ENCODE measurements at regions not wholly inside any gene's neighbourhood (a gene's known extent, or its start where the extent isn't known, plus 50 kb on each side); places are given as distances from the start of the nearest gene placed in this dataset.

- Histone ChIP-seq H3K27me3 (ENCODE audit: insufficient read depth, low read length) (peaks cover 4% of the 10 kb centered on the region; the same call in 1 of the 2 replicates), H3K4me1 (ENCODE audit: control insufficient read depth in 1 of 2, insufficient read depth in 2 of 2, low read length in 2 of 2) (no peaks in the 10 kb centered on the region), H3K9ac (ENCODE audit: low read length) (no peak overlapping the region), H3K9me3 (ENCODE audit: control insufficient read depth in 1 of 2, insufficient read depth in 1 of 2, low read depth in 1 of 2, low read length in 2 of 2) (no peaks in the 10 kb centered on the region), H2AFZ (ENCODE audit: low read depth, low read length, poor library complexity, severe bottlenecking) (no peak overlapping the region), H3K9me2 (ENCODE audit: insufficient read depth) (no peaks in the 10 kb centered on the region), H4K20me1 (ENCODE audit: insufficient read depth) (no peaks in the 10 kb centered on the region), H3K4me2 (ENCODE audit: low read length) (no peak overlapping the region), H3K36me3 (ENCODE audit: control insufficient read depth in 1 of 2, insufficient read depth in 2 of 2, low read length in 2 of 2) (no peaks in the 10 kb centered on the region), H3K79me2 (ENCODE audit: insufficient read depth, low read length) (no peaks in the 10 kb centered on the region), H3K27ac (ENCODE audit: low read depth, low read length) (no peak overlapping the region), H3K4me3 (replicated peaks in 1 of 2; ENCODE audit: low read depth in 1 of 2, low read length in 2 of 2) (no peak overlapping the region)
- TF ChIP-seq ZNF274 (IDR thresholded peaks at IDR 0.05; ENCODE audit: low read depth, low read length) (no peak), SP1 (IDR thresholded peaks at IDR 0.05; ENCODE audit: low read depth) (no peak), EGR1 (IDR thresholded peaks at IDR 0.05; ENCODE audit: low read depth) (no peak), POLR2AphosphoS5 (IDR thresholded peaks at IDR 0.05; ENCODE audit: low read depth, low read length) (no peak), ATF3 (IDR thresholded peaks at IDR 0.05) (no peak), ZBTB33 (IDR thresholded peaks at IDR 0.05; ENCODE audit: extremely low read depth, insufficient replicate concordance, low read length) (no peak), SIN3A (IDR thresholded peaks at IDR 0.05; ENCODE audit: low read depth) (no peak), EZH2phosphoT487 (IDR thresholded peaks at IDR 0.05; ENCODE audit: borderline replicate concordance) (no peak), CBX3 (IDR thresholded peaks at IDR 0.05; ENCODE audit: low read depth) (no peak), POLR2A (IDR thresholded peaks at IDR 0.05; ENCODE audit: borderline replicate concordance, extremely low read depth, insufficient read depth, insufficient read length) (no peak), CEBPB (IDR thresholded peaks at IDR 0.05; ENCODE audit: low read depth) (no peak), YY1 (IDR thresholded peaks at IDR 0.05; ENCODE audit: extremely low read depth, insufficient replicate concordance, low read depth, low read length) (no peak), RAD21 (IDR thresholded peaks at IDR 0.05; ENCODE audit: low read depth) (no peak), REST (IDR thresholded peaks at IDR 0.05; ENCODE audit: low read depth) (no peak)
- TF ChIP-seq, protein P1, sequence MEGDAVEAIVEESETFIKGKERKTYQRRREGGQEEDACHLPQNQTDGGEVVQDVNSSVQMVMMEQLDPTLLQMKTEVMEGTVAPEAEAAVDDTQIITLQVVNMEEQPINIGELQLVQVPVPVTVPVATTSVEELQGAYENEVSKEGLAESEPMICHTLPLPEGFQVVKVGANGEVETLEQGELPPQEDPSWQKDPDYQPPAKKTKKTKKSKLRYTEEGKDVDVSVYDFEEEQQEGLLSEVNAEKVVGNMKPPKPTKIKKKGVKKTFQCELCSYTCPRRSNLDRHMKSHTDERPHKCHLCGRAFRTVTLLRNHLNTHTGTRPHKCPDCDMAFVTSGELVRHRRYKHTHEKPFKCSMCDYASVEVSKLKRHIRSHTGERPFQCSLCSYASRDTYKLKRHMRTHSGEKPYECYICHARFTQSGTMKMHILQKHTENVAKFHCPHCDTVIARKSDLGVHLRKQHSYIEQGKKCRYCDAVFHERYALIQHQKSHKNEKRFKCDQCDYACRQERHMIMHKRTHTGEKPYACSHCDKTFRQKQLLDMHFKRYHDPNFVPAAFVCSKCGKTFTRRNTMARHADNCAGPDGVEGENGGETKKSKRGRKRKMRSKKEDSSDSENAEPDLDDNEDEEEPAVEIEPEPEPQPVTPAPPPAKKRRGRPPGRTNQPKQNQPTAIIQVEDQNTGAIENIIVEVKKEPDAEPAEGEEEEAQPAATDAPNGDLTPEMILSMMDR (IDR thresholded peaks at IDR 0.05 in 2 of 3, conservative IDR thresholded peaks at IDR 0.05 in 1 of 3; ENCODE audit: borderline replicate concordance in 1 of 3, insufficient read depth in 1 of 3, low read depth in 2 of 3, low read length in 2 of 3), result no peak
- DNase-seq (ENCODE audit: low read depth, low spot score) (no peak), ATAC-seq (no peak)
- intact Hi-C loops (cut with micrococcal nuclease), result no loop called here
- POLR2A ChIA-PET, result no interaction called here
- RAD21 ChIA-PET (ENCODE audit: low non-redundant PET in 1 of 2, low total read pairs in 2 of 2, uncharacterized antibody in 2 of 2, unreplicated experiment in 2 of 2), result no interaction called here
- no TSS peak for BruUV-seq (replicated peaks)
- CTCF ChIA-PET, result no interaction called here
Observed at GRCh38 chr1:223006917-223007648, 136.0 kb downstream of the TLR5 start.
